HG02610 (cell line): ENCODE measurements at regions not wholly inside any gene's neighbourhood (a gene's known extent, or its start where the extent isn't known, plus 50 kb on each side); places are given as distances from the start of the nearest gene placed in this dataset.

Experiments
- ATAC-seq: cut with Tn5 transposase; IDR thresholded peaks from one replicate; pipeline ENCODE4 v1.9.1; 2021; ENCODE audit warnings: mild to moderate bottlenecking, moderate library complexity; ENCODE audit not compliant: unreplicated experiment

DNA sequence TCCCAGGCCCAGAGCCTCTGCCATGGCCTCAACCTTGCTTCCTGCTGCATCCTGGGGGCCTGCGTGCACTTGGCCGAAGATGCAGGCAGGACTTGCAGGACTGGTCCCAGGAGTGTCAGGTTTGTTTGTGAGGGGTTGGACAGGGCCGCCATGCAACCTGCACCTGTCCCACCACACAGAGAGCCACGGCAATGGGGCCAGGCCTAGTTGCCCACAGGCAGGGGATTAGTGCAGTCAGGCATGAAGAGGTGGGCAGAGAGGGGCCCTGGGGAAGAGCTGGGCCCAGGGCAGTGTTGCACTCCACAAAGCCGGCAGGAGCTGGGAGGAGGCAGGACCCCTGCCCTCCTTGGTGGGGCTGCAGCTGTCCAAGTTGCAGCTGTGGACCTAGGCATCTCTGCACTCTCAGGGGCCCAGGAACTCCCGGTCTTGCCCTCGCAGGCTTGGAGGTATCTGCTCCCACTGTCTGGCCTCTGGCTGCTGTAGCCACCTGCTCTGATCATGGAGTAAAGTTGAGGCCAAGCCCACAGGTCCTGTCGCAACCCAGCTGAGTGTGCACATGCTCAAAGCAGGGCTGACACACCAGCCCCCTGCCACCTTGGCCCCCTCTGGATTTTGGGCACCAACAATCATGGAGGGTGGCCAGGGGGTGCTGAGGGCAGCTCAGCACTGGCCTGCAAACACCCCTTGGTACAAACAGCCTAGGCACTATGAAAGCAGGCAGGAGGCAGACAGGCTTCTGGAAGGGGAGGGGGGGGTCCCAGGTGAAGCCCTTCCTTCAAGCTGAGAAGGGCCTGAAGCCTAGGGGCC lies 190.4 kb upstream of the PCDH10 start:
- no peak for ATAC-seq

DNA sequence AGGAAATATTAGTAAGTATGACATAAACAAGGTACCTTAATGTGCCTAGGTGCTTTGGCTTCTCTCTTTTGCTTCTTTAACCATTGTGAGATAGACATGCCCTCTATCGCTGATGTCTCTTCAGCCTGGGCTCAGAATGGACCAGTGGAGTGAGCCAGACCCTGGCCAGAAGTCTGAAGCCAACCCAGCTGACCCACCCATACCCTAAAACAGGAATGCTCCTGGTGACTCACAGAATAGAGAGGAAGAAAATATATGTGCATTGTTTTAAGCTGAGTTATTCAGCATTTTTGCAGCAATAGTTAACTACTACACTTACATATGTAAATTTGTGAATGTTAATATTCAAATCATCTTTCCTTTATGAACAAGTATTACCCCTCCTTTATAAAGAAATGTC lies 167.5 kb upstream of the PCDH10 start:
- no peak for ATAC-seq

DNA sequence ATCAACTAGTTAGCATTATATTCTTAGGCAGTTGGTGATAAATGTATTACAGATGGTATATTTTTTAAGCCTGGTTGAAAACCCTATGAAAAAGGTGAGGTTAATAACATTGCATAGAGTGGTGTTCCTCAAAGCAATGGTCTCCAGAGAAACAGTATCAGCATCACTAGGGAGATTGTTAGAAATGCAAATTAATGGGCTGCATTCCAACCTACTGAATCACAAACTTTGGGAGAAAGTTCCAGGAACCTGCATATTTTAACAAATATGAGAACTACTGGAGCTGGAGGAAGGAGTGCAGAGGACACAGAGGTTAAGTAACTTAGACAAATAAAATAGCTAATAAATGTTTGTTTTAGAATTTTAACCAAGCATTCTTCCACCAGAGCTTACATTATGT lies 166.9 kb upstream of the PCDH10 start:
- no peak for ATAC-seq

DNA sequence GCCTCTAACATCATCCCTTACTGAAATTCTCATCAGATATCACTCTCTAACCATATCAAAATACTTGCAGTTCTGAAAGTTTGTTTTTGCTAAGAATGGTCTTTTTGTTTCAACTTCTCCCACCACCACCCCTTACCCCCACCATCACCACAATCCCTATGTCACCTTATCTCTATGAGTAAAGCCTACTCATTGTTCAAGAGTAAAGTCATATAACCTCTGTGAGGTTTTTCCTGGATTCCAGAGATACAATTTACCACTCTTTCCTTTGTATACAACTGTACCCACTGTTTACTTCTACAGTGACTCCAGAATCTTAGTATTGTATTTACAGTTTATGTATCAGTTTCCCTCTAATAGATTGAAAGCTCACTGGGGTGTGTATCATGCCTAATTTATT lies 158.0 kb upstream of the PCDH10 start:
- ATAC-seq: no peak

DNA sequence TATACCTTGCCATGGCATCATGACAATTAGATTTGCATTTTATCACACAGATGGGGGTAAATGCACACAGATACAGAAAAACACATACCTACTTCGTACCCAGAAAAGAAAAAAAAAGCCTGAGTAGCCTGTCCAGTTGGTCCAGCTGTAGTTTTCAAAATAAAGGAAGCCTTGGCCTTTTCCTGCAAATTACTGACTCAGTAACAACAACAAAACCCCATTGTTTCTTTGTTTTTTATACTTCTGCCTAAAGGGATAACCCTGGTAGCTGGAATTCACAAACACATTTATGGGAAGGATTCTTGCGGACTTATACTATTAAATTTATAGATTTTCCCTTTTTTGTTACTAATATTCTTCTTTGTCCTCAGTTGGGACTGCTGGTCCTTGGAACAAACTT lies 156.4 kb upstream of the PCDH10 start:
- no peak for ATAC-seq

DNA sequence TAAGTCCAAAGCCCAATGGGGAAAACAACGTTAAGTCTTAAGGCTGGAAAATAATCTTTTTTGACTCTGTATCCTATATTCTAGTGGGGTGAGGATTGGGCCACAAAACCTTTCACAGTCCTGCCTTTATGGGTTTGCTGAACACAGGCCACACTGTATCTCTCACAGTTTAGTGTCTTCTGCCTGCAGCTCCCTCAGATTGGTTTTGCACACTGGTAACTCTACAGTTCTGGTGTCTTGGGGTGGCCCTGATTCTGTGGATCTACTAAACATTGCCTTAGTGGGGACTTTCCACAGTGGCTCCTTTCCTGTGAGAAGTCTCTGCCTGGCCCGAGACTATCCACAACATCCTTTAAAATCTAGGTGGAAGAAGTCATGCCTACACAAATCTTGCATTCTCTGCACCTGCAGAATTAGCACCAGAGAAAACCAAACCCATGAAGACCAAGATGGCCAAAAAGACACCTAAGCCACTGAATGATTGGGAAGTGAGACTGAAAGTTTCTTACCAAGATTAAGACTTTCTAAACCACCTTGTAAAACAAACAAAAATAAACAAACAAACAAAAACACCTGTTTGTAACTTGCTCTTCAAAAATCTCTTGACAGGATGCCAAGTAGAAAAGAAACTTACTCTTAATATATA lies 150.4 kb upstream of the PCDH10 start:
- no peak for ATAC-seq

DNA sequence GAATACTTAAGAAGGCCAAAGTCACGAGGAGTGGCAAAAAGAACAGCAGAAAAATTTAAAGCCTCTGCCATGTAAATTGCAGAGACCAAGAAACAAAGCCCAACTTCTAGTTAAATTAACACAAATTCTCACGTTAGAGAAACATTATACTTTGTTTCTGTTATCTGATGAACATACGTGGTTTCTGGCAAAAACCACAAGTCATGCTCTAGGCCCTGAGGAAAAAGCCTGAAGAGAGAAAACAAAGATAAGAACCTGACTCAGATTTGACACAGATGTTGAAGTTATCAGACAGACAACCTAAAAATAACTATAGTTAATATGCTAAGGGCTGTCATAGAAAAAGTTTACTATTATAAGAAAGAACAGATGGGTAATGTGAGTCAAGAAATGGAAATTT lies 149.1 kb upstream of the PCDH10 start:
- no peak for ATAC-seq

DNA sequence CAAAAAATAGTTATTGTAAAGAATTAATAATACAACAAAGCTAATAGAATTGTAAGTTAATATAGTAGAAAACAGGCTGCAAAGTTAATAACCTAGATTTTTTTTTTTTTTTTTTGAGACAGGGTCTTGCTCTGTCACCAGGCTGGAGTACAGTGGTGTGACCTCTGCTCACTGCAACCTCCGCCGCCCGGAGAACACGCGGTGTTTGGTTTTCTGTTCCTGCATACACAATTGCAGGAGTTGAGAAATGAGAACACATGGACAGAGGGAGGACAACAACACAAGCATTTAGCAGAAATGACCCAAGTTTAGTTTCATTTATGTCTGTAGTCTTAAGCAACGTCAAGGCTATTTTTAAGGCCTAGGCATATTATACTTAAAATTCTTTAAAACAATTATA lies 145.9 kb upstream of the PCDH10 start:
- ATAC-seq: no peak

DNA sequence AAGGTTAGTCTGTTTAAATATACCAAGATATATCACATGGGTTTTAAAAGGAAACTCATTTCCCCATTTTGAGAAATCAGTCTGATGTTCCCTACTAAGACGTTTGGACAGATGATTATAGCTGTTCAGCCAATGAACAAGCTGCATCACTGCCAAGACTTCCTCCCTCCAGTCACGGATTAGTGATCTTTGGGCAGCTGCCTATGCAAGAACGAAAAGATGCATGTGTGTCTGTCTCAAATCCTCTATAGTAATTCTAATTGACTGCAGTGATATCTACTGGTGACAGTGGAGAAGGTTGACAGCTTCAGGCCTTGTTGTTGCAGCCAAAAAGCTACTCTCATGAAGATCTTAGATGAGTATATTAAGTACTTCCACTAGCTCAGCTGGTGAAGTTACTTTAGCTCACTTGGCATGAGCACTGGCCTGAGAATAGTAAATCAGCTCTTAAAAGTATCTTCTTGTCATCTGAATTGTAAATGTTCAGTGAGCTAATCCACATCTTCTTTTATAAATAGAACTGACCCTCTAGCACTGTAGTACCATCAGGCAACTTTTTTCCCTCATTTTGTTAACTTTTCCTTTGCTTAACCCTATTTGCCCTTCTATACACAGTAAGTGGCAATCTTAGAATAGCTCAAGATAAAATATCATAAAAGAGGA lies 134.5 kb upstream of the PCDH10 start:
- ATAC-seq: no peak

DNA sequence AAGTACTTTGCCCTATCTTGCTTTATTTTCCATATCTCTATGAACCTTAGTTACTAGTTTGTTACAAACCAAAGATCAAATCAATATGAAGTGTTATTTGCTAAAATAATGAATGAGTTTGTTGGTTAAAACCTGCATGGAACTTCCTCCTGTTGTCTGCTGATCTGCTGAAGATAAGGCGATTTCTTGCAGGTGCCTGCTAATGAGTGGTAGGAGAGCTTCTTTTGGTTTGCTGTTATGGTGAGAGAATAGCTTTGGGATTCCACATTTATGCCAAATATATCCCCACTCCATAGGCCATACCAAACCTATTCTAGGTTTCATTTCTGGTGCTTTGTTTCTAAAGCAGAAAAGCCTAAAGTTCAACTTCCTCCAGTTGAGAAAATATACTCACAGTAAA lies 103.8 kb upstream of the PCDH10 start:
- ATAC-seq: no peak

DNA sequence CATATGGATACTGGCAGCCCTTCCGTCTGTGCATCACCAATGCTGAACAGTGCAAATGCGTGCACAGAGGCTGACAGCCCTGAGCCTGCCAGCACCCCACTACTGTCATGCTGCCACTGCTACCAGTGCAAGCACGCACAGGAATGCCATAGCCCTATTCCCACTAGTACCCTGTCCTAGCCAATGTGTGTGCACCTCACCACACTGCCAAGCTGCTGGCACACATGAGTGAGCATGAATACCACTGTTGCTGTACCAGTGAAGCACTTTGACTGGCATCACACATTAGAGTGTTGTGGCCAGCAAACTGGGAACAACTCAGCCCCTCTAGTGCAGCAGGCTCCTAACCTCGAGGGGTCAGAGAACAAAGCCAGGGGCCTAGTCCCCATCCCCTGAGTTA lies 102.9 kb upstream of the PCDH10 start:
- no peak for ATAC-seq

DNA sequence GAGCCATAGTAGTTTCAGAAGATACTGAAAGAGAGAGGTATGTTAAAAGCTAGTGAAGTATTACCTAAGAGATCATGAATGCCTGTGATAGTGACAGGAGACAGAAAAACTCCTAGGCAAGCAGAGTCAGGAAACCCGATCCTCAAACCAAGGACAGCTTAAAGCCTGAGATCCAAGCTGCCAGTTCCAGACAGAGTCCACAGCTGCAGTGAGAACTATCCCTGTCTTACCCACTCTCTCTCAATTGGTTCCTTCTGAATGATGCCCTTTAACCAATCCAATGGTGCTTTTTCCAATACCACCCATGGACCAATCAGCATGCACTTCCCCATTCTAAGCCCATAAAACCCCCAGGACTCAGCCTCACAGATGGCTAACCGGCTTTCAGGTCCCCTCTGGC lies 90.4 kb upstream of the PCDH10 start:
- no peak for ATAC-seq

DNA sequence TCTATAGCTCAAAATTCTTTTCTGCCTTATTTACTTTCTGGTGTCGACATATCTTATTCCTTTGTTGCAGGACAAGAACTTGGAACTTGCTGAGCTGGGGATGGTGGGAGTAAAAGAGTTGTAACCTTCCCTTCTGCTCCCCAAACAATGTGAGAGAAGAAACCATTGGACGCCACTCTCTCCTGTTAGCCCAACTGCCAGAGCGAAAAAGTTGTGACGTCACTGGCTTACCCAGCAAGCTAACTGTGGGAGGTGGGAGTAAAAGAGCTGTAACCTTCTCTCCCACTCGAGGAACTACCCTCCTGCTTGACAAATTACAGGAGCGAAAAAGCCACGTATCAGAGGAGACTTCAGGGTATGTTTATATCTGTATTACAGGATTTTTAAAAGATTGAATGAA lies 90.0 kb upstream of the PCDH10 start:
- no peak for ATAC-seq

DNA sequence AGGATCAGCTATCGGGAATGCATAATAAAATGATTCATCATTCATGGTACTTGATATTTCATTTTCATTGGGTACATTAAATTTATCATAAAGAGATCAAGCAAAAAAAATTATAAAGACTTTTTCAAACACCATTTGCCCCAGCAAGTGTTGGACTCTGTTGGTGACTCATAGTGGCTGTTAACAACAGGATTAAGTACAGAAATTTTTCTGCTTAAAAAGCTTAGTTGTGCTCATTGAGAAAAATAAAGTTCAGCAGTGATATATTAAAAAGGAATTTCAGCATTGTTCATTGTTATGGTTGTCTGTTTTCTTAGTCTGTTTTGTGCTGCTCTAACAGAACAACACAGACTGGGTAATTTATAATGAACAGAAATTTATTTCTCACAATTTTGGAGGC lies 86.2 kb upstream of the PCDH10 start:
- ATAC-seq: no peak

DNA sequence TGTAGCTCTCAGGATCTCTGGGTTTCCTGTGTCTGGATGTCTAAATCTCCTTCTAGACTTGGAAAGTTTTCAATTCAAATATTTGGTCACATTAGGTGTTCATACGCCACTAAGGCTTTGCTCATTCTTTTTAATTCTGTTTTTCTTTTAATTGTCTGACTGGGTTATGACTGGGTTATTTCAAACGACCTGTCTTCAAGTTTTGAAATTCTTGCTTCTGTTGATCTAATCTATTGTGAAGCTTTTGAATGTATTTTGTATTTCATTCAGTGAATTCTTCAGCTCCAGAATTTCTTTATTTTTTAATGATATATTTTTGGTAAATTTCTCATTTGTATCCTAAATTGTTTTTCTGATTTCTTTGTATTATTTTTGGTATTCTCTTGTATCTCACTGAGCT lies 81.0 kb upstream of the PCDH10 start:
- no peak for ATAC-seq

DNA sequence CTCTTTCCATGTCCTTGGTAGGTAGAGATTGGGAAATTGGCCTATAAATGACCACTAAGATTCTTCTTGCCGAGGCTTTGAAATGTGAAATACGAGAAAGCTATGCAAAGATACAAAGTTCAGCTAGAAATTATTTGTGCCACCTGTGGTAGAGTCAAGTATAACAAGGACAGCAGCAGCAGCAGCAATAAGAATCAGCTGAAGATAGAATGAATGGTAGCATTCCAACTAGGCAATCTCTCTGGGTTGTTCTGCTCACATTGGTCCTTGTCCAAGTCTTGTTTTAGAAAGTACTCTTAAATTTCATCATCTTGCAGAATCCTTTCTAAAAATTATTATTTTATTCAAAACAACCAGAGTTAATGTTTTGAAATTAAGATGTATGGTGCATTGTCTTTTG lies 67.8 kb upstream of the PCDH10 start:
- ATAC-seq: no peak

DNA sequence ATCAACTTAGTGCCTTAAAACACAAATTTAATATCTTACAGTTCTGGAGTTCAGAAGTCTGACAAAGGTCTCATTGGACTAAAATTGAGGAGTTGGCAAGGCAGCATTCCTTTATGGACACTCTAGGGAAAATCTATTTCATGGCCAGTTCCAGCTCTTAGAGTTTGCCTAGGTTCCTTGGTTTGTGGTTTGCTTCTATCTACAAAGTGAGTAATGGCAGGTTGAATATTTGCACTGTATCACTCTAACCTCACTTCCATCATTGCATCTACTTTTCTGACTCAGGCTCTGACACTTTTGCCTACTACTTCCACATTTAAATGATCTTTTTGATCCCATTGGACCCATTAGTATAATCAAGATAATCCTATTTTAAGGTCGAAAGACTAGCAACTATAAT lies 64.7 kb upstream of the PCDH10 start:
- ATAC-seq: no peak

DNA sequence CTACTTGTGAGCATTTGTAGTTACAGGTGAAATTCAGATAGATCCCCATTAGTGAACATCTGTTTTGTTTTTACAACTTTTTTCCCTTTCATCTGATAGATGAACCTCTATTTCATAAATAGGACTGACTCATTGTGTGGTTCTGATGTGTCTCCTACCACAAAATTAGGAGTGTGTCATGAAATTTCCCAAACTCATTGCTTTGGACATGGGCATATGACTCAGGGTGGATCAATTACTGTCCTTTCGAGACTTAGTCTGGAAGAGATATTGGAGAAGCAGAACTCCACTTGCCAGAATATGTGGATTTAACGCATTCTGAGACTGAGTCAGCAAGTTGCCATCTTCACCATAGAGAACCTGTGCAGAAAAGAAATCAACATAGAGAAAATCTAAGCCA lies 53.5 kb upstream of the PCDH10 start:
- ATAC-seq: no peak

DNA sequence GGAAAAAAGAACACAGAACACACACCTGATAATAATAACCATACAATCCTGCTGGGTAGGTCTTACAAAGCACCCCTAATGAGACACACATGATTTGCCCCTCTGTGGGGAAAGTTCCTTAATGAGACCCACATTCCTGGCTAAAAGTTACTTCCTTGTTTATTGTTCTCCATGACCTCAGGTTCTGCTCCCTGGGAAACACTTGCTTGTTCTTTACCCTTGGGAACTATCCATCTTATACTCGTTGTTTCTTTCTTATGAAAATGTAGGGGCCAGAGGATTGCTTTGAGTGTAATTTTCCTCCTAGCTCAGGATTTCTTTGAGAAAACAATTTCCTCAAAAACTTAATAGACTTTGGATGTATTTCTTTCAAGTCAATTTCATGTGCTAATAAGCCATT lies 52.1 kb upstream of the PCDH10 start:
- ATAC-seq: no peak
